AG09319 (cell line): ENCODE measurements at regions not wholly inside any gene's neighbourhood (a gene's known extent, or its start where the extent isn't known, plus 50 kb on each side); places are given as distances from the start of the nearest gene placed in this dataset.

ENCODE experiments used
- DNase-seq: peaks from one replicate; pipeline ENCODE4 v3.0.0-alpha.2; 2010; ENCODE audit warnings: low read depth; ENCODE audit errors: extremely low read depth
- CTCF ChIP-seq: IDR thresholded peaks from 2 replicates; pipeline ENCODE4 v1.5.1; 2011; ENCODE audit warnings: low read depth, mild to moderate bottlenecking, inconsistent platforms, low read length, moderate library complexity

GRCh38 chr14:85239791-85240190, 290.2 kb upstream of the FLRT2 start:
- no peak for TF ChIP-seq CTCF
- no peak for DNase-seq

GRCh38 chr14:85241022-85241855, 288.7 kb upstream of the FLRT2 start:
- TF ChIP-seq CTCF: no peak
- DNase-seq: no peak

- no peak for TF ChIP-seq CTCF
- no peak for DNase-seq
These were observed 287.3 kb upstream of the FLRT2 start for GRCh38 chr14:85242666-85243065.

GRCh38 chr14:85243321-85243720, 286.6 kb upstream of the FLRT2 start:
- DNase-seq: no peak
- TF ChIP-seq CTCF: no peak

GRCh38 chr14:85247071-85247470, 282.9 kb upstream of the FLRT2 start:
- no peak for TF ChIP-seq CTCF
- no peak for DNase-seq

- no peak for TF ChIP-seq CTCF
- no peak for DNase-seq
These were observed 280.9 kb upstream of the FLRT2 start for GRCh38 chr14:85248881-85249635.
